H1 (cell line): ENCODE measurements at regions not wholly inside any gene's neighbourhood (a gene's known extent, or its start where the extent isn't known, plus 50 kb on each side); places are given as distances from the start of the nearest gene placed in this dataset.
"Not testable (repeated sequence)": the region's sequence is repeated elsewhere in the genome, so short reads cannot be mapped to it uniquely, and the experiment has no call there.

Experiments
- CTCF ChIA-PET: fragments of 300-600 bp; sonication (Branson Sonifier 250); formaldehyde crosslinking; loops from one replicate; lab custom pipeline; 2021; ENCODE audit not compliant: partially characterized antibody; lab: Charles Lee
- POLR2A ChIA-PET: fragments of 300-600 bp; sonication (Branson Sonifier 250); formaldehyde crosslinking; loops from one replicate; lab custom pipeline; 2021; ENCODE audit warnings: inconsistent platforms; ENCODE audit not compliant: partially characterized antibody; lab: Charles Lee
- DNase-seq, 2 experiments: peaks; one replicate each; pipeline versions ENCODE4 v3.0.0 to v3.0.0-alpha.2; 2010 to 2022; ENCODE audit warnings: low spot score in 2 of 2, low read depth in 1 of 2, mixed read lengths in 1 of 2
- FAIRE-seq: peaks from 2 replicates; lab custom pipeline; 2011; peaks lifted over from hg19 to GRCh38; lab: Jason Lieb, UNC
- H2AFZ ChIP-seq: 2 replicates; pipeline ENCODE4 v1.8.1; 2012; ENCODE audit warnings: low read length, inconsistent platforms
- H2AK5ac ChIP-seq: 2 replicates; pipeline ENCODE4 v1.6.1; 2013; ENCODE audit warnings: low read depth, low read length
- H2BK120ac ChIP-seq: replicated peaks from 2 replicates; pipeline ENCODE3; 2013; ENCODE audit warnings: low read depth, low read length, inconsistent platforms
- H2BK12ac ChIP-seq: 2 replicates; pipeline ENCODE4 v1.6.1; 2013; ENCODE audit warnings: low read depth, low read length
- H2BK15ac ChIP-seq: 2 replicates; pipeline ENCODE4 v1.6.1; 2013; ENCODE audit warnings: low read length
- H2BK20ac ChIP-seq: 2 replicates; pipeline ENCODE4 v1.6.1; 2013; ENCODE audit warnings: low read length
- H2BK5ac ChIP-seq: 2 replicates; pipeline ENCODE4 v1.6.1; 2013; ENCODE audit warnings: low read depth, low read length
- H3K14ac ChIP-seq: 2 replicates; pipeline ENCODE4 v1.6.1; 2013; ENCODE audit warnings: inconsistent platforms; ENCODE audit not compliant: insufficient read length
- H3K18ac ChIP-seq: 2 replicates; pipeline ENCODE4 v1.6.1; 2013; ENCODE audit warnings: low read length; ENCODE audit errors: extremely low read depth
- H3K23ac ChIP-seq: 2 replicates; pipeline ENCODE4 v1.6.1; 2013; ENCODE audit warnings: inconsistent platforms; ENCODE audit not compliant: insufficient read length
- H3K23me2 ChIP-seq: 2 replicates; pipeline ENCODE4 v1.6.1; 2013; ENCODE audit warnings: low read depth, low read length
- H3K27ac ChIP-seq: 2 replicates; pipeline ENCODE4 v1.6.1; 2011; ENCODE audit warnings: low read depth, low read length, inconsistent platforms
- H3K27me3 ChIP-seq, 4 experiments: replicated peaks in 1 of 4; 1 replicate in 1 of 4; 2 replicates in 3 of 4; pipeline versions ENCODE4 v1.6.1 to v1.8.1; 2011 to 2013; ENCODE audit warnings: low read length in 3 of 4, mild to moderate bottlenecking in 3 of 4, inconsistent platforms in 2 of 4, mixed read lengths in 2 of 4, moderate library complexity in 1 of 4; ENCODE audit not compliant: control insufficient read depth in 3 of 4, insufficient read depth in 3 of 4; ENCODE audit errors: extremely low read depth in 1 of 4
- H3K36me3 ChIP-seq, 4 experiments: 2 replicates each; pipeline versions ENCODE4 v1.6.1 to v1.8.1; 2011 to 2013; ENCODE audit warnings: mild to moderate bottlenecking in 4 of 4, low read length in 3 of 4, moderate library complexity in 2 of 4, control low read depth in 1 of 4, inconsistent platforms in 1 of 4; ENCODE audit not compliant: insufficient read depth in 4 of 4, control insufficient read depth in 2 of 4
- H3K4ac ChIP-seq: replicated peaks from 2 replicates; pipeline ENCODE3; 2013; ENCODE audit warnings: low read length, low read depth, mixed read lengths, inconsistent platforms; ENCODE audit not compliant: insufficient read length
- H3K4me1 ChIP-seq, 4 experiments: replicated peaks in 1 of 4; 1 replicate in 1 of 4; 2 replicates in 3 of 4; pipeline versions ENCODE4 v1.6.1 to v1.8.1; 2011 to 2013; ENCODE audit warnings: low read length in 3 of 4, inconsistent platforms in 2 of 4, mixed read lengths in 1 of 4; ENCODE audit not compliant: insufficient read depth in 4 of 4, control insufficient read depth in 3 of 4
- H3K4me2 ChIP-seq, 2 experiments: 2 replicates each; pipeline versions ENCODE4 v1.6.1 to v1.8.1; 2011 to 2013; ENCODE audit warnings: low read depth in 2 of 2, low read length in 2 of 2, control low read depth in 1 of 2, inconsistent platforms in 1 of 2, mild to moderate bottlenecking in 1 of 2; ENCODE audit not compliant: insufficient read depth in 1 of 2
- H3K4me3 ChIP-seq, 4 experiments: fragments of 200-600, 300-600 bp in 1 of 4; sonication (generic), shearing (Covaris generic), sonication (Bioruptor Twin) in 1 of 4; 2 replicates each; pipeline versions ENCODE4 v1.5.1 to v1.8.1; 2011 to 2016; ENCODE audit warnings: low read length in 4 of 4, low read depth in 3 of 4, control low read depth in 2 of 4, inconsistent platforms in 2 of 4, mild to moderate bottlenecking in 2 of 4, mixed read lengths in 1 of 4, moderate library complexity in 1 of 4; ENCODE audit not compliant: insufficient read depth in 2 of 4; ENCODE audit errors: extremely low read depth in 1 of 4
- H3K56ac ChIP-seq: replicated peaks from 2 replicates; pipeline ENCODE3; 2013; ENCODE audit warnings: low read depth, mild to moderate bottlenecking, mixed read lengths, low read length, inconsistent platforms; ENCODE audit not compliant: insufficient read length
- H3K79me1 ChIP-seq: 2 replicates; pipeline ENCODE4 v1.6.1; 2013; ENCODE audit warnings: low read depth, low read length, control low read depth
- H3K79me2 ChIP-seq, 2 experiments: 2 replicates each; pipeline versions ENCODE4 v1.6.1 to v1.8.1; 2012 to 2013; ENCODE audit warnings: low read length in 2 of 2, mild to moderate bottlenecking in 2 of 2, inconsistent platforms in 1 of 2; ENCODE audit not compliant: insufficient read depth in 2 of 2, control insufficient read depth in 1 of 2
- H3K9ac ChIP-seq, 4 experiments: replicated peaks in 1 of 4; 1 replicate in 1 of 4; 2 replicates in 3 of 4; pipeline versions ENCODE4 v1.6.1 to v1.8.1; 2011 to 2013; ENCODE audit warnings: low read depth in 3 of 4, low read length in 3 of 4, control low read depth in 2 of 4, mild to moderate bottlenecking in 2 of 4, moderate library complexity in 2 of 4, inconsistent platforms in 1 of 4; ENCODE audit errors: extremely low read depth in 1 of 4
- H3K9me3 ChIP-seq, 2 experiments: 2 replicates each; pipeline versions ENCODE4 v1.6.1 to v1.8.1; 2012 to 2013; ENCODE audit warnings: mild to moderate bottlenecking in 2 of 2, moderate library complexity in 2 of 2, control low read depth in 1 of 2, inconsistent platforms in 1 of 2, low read depth in 1 of 2, low read length in 1 of 2, mixed read lengths in 1 of 2; ENCODE audit not compliant: insufficient read depth in 2 of 2
- H4K20me1 ChIP-seq, 2 experiments: replicated peaks in 1 of 2; 2 replicates each; pipeline versions ENCODE3 to v1.8.1; 2011 to 2013; ENCODE audit warnings: inconsistent platforms in 2 of 2, low read length in 2 of 2, mild to moderate bottlenecking in 1 of 2; ENCODE audit not compliant: insufficient read depth in 2 of 2, control insufficient read depth in 1 of 2
- H4K5ac ChIP-seq: 2 replicates; pipeline ENCODE4 v1.6.1; 2013; ENCODE audit warnings: low read length, low read depth, mixed read lengths, inconsistent platforms; ENCODE audit not compliant: insufficient read length
- H4K8ac ChIP-seq: 2 replicates; pipeline ENCODE4 v1.8.0; 2013; ENCODE audit warnings: mild to moderate bottlenecking, moderate library complexity, low read length, inconsistent platforms; ENCODE audit not compliant: insufficient read depth; ENCODE audit errors: extremely low read depth
- H4K91ac ChIP-seq: replicated peaks from 2 replicates; pipeline ENCODE3; 2013; ENCODE audit warnings: low read length, mixed read lengths, inconsistent platforms; ENCODE audit not compliant: insufficient read length
- WGBS, 2 experiments: shearing (Covaris generic) in 1 of 2; methylation state at CpG; one replicate each; pipeline versions ENCODE4 v1.1.6 to v1.1.7; 2013 to 2015; ENCODE audit warnings: low lambda C conversion rate in 2 of 2, mixed read lengths in 2 of 2, inconsistent platforms in 1 of 2, low coverage in 1 of 2, missing lambda C conversion rate in 1 of 2; ENCODE audit not compliant: insufficient replicate concordance in 2 of 2, insufficient coverage in 1 of 2, insufficient read length in 1 of 2; ENCODE audit errors: extremely low coverage in 1 of 2, missing lambda C conversion rate in 1 of 2; 5-methylcytosine and 5-hydroxymethylcytosine counted together

GRCh38 chr6:78806792-78807191, 60.6 kb upstream of the IRAK1BP1 start:
- H3K4me3 ChIP-seq, H3K23me2 ChIP-seq, H2BK20ac ChIP-seq, H3K27ac ChIP-seq, H3K79me1 ChIP-seq, H2BK120ac ChIP-seq, H4K20me1 ChIP-seq, H3K18ac ChIP-seq, H3K4ac ChIP-seq, H3K4me1 ChIP-seq, H3K27me3 ChIP-seq, H2AFZ ChIP-seq, DNase-seq, H3K36me3 ChIP-seq, H4K8ac ChIP-seq, H3K79me2 ChIP-seq, H3K4me2 ChIP-seq, FAIRE-seq, H2BK15ac ChIP-seq, POLR2A ChIA-PET, H4K91ac ChIP-seq, H3K9me3 ChIP-seq, H4K5ac ChIP-seq, H3K23ac ChIP-seq, H2BK12ac ChIP-seq, H3K14ac ChIP-seq, H3K56ac ChIP-seq, H3K9ac ChIP-seq, H2BK5ac ChIP-seq, H2AK5ac ChIP-seq: not testable (repeated sequence)
- CTCF ChIA-PET = interaction anchor here (0.6 to 1.8 kb wide), 3 partner anchors 275 to 1003 kb away, joined by 3 to 5 read pairs (median 3); no protein-coding TSS in a partner anchor
- WGBS, 2 experiments = 78% methylated on average over 1 of the region's 1 CpG; no CpG with 5 or more reads in 1 of the 2 experiments

GRCh38 chr6:78807655-78808355, 59.5 kb upstream of the IRAK1BP1 start:
- H4K91ac ChIP-seq, H4K8ac ChIP-seq, H3K14ac ChIP-seq, H3K36me3 ChIP-seq, FAIRE-seq, H2AK5ac ChIP-seq, H3K9me3 ChIP-seq, H3K79me1 ChIP-seq, H3K4me3 ChIP-seq, H3K9ac ChIP-seq, H4K5ac ChIP-seq, H2BK15ac ChIP-seq, H3K27me3 ChIP-seq, H3K56ac ChIP-seq, H3K4me1 ChIP-seq, H3K18ac ChIP-seq, H3K23me2 ChIP-seq, H2AFZ ChIP-seq, H3K4me2 ChIP-seq, H2BK12ac ChIP-seq, H3K23ac ChIP-seq, POLR2A ChIA-PET, H2BK120ac ChIP-seq, H3K4ac ChIP-seq, H4K20me1 ChIP-seq, H3K27ac ChIP-seq, H2BK20ac ChIP-seq, H2BK5ac ChIP-seq, H3K79me2 ChIP-seq, DNase-seq: not testable (repeated sequence)
- CTCF ChIA-PET = interaction anchor here (0.6 to 1.8 kb wide), 5 partner anchors 276 to 1341 kb away, joined by 3 to 7 read pairs (median 4); no protein-coding TSS in a partner anchor
- 95% methylated on average over 10 of the region's 10 CpGs; no CpG with 5 or more reads in 1 of the 2 experiments for WGBS, 2 experiments
